Stimulated activated CD4-positive, alpha-beta T cell treated with anti-CD3 and anti-CD28 coated beads, TNF-alpha, amount 100 ng/mL, for 24 hours (primary cell): ENCODE measurements at regions not wholly inside any gene's neighbourhood (a gene's known extent, or its start where the extent isn't known, plus 50 kb on each side); places are given as distances from the start of the nearest gene placed in this dataset.
"Not testable (repeated sequence)": the region's sequence is repeated elsewhere in the genome, so short reads cannot be mapped to it uniquely, and the experiment has no call there.

ENCODE experiments used
- DNase-seq, 3 experiments: peaks; one replicate each; pipeline ENCODE4 v3.0.0-alpha.2; 2020; ENCODE audit warnings: low read depth in 3 of 3

DNA sequence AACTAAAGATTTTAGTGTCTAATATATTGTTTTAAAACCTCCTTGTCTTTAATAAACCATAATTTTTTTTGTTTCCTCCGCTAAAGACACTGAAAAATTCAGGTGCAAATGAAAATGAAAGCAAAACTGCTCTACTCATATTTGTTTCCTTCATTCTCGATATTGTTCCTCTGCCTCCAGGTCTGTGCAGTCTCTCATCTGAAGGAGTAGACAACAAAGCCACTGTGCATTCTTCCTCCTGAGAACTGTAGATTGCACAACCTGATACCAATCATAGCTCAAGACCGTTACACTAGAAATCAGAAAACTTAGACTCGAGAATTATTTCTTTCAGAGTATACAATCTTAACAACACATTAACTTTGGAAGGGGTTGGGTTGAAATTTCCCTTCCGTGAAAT is 373.1 kb upstream of the CXADR start:
- no peak for DNase-seq

DNA sequence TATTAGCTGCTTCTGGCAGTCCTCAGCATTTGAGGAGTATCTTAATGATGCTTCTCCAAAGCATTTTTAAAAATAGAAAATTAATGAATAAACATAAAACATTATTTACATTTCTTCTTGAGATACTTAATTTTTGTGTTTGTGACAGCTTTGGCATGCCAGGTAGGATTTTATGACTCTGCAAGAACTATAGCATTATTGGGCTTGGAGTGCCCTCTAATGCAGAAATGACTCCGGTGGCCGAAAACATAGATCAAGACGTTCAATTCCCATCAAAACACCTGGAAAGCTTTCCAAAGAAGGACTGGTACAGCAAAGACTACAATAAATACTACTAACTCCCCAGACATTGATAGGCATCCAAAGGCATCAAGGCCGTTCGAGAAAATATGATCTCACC is 366.4 kb upstream of the CXADR start:
- no peak for DNase-seq

DNA sequence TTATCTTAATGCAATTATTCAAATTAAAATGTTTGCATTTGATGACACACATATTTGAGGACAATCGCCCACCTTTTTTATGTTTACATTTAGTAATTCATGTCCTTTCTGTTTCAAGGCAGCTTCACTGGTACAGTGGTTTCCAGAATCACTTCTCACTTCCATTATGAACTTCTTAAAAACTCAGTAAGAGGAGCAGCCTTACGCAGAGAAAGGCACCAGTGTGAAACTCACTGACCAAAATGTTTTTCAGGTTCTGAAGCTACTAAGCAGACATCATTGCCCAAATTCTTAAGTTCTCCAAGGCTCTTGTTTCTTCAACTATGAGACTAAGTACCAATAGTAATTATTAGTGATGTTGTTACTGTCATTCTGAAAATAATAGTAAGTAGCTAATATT is 353.1 kb upstream of the CXADR start:
- no peak for DNase-seq

DNA sequence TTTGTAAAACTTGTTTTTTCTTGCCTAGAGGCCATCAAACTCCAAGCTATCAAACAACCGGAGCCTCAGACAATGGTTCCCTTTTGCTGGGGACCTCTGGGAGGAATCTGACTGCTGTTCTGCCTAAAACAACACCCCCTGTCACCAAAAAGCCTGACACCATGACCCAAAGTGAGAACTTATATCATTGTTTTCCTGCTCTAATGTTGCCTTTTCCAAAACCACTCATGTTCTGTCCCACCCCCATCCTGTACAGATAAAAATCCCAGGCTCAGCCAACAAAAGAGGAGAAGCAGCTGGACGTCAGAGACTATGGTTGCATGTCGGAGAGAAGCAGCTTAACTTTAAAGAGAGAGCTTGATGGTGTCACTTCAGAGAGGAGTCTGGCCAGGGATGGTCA is 327.2 kb upstream of the CXADR start:
- DNase-seq = no peak

DNA sequence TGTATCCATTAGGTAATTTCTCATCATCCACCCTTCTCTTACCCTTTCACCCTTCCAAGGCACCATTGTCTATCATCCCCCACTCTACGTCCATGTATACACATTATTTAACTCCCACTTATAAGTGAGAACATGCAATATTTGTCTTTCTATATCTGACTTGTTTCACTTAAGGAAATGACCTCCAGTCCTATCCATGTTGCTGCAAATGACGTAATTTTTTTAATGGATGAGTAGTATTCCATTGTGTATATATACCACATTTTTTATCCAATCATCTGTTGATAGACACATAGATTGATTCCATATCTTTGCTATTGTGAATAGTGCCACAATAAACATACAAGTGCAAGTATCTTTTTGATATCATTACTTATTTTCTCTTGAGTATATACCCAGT is 322.9 kb upstream of the CXADR start:
- no peak for DNase-seq

DNA sequence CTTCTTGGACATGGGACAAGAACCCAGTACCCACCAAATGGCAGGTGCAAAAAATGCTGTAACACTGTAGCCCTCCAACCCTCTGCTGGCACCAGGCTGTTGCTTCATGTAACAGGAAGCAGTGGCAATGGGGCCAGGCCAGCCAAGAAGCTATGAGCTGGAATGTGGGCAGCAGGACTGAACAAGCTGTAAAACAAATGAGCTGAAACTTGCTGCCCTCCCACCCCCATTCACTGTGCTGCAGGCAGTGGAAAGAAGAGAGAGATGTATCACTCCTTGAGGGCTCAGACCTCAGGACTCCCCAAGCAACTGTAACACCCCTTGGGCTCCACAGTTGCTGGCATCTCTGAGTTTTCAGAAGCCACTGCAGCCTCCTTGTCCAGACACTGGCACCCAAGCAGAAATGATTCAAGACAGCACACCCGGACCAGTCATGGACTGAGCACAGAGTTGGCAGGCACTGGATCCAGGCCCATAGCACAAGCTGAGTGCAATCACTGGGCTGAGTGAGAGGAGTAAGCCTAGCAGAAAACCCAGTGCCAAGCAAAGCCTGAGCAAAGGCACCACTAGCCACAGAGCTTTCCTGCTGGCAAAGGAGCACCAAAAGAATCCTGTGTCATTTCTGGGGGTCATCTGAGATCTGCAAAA is 321.4 kb upstream of the CXADR start:
- DNase-seq = no peak

DNA sequence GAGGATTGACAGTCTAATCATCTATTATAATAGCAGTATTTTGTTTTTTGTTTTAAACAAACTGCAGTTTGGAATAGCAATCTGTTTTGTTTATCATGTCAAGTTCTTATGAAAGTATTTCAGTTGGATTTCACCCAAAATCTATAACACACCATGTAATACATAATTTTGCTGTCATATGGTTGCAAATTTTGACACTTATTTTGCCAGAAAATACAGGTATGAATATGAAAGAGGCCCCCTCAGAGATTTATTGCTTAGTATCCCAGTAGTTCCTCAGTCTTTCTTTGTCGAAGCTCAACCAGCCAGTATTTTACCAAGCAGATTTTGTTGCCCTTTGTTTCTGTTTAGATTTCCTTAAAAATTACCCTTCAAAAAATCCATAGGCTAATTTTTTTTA is 317.5 kb upstream of the CXADR start:
- DNase-seq = no peak

DNA sequence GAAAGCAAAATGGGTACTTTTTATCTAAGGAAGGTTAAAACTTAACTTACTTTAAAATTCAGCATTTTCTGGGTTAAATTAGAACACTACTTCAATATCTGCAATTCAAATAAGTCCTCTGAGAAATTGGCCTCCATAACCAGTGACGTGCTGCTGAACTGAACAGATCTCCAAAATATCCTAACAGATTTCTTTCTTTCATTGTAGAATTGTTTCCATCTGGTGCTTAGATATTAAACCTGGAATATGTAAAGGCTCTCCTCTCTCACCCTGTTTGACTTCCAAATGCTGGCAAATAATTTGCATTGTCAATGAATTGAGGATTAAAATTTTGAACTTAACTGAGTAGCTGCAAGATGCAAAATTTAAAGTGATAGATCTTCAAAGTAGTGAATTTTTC is 316.9 kb upstream of the CXADR start:
- no peak for DNase-seq

DNA sequence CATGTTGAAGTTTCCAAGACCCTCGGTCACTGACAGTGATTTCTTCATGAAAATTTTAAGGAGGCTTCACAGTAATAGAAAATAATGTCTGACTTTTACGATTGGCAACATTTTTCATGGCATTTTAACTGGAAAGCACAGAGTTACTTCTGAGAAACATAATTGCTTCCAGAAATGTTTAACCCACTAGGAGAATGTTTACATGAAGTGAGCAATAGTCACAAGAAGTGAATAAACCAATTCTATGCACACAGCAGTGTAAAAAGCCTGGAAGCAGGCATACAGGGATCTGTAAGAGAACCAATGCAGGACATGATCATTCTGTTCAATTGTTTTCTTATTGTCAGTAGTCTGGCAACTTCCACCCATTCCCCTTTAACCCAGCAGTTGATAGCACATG is 316.2 kb upstream of the CXADR start:
- DNase-seq = no peak

DNA sequence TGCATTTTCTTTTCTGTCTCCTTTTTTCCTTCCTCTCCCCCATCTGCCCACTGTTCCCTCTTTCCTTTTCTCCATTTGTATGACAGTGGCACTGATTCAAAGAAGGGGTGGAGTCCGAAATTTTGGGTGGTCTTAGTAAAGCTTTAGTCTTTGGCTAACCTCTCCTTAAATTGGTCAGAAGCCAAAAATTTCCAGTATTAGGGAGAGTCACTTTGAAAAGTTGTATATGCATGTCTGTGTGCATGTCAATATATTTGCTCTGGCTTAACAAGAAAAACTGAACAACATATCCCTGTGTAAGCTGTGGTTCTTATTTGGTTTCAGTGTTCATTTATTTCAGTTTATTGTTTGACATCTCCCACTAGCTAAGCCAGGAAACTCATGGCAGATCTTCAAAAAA is 314.8 kb upstream of the CXADR start:
- no peak for DNase-seq

DNA sequence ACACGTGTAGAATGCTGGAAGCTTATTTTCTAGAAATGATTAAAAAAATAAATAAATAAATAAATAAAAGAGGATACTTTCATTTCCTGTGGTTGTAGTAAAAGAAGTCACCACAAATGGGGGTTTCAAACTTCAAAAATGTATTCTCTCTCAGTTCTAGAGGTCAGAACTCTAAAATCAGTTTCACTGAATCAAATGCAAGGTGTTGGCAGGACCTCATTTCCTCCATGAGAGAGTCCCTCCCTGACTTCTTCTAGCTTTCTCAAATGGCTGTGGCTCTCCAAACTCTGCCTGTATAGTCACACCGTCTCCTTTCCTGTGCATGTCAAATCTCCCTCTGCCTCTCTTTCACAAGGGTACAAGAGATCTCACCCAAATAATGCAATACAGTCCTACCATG is 312.6 kb upstream of the CXADR start:
- no peak for DNase-seq

DNA sequence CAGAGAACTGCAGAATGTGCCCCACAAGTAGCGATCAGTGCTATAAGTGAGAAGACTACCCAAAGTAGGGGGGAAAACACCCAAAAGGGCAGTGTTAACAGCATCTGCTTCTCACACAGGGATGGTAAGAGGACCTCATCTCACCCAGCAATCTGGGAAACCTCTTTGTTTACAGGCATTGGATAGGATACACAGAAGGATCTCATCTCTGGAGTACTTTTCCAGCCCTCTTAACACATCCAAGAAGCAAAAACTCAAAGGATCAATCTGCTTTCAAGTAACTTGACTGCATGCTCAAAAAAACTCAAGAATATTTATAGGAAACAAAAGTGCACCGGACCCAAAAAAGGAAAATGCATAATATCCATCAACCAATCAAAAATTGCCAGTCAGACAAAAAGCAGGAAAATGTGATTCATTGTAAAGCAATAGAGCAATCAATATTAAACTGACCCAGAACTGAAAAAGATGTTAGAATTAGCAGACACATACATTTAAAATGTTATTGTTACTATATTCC is 311.0 kb upstream of the CXADR start:
- DNase-seq = no peak

DNA sequence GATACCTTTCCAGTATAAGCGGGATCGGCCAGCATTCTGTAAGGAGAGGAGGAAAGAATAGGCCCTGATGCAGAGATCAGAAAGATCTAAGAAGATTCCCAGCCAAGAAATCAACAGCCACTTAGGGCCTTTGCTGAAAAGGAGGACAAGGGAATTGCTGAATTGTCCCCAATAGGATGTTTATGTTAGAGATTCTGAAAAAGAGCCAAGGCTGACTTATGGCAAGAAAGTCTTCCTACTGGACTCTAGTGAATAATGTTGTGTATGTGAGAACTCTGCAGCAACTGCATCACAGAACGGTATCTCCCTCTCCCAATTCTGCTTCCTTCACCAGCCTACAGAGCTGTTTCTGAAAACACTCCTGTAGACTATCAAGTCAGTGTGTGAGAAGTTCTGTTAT is 298.0 kb upstream of the CXADR start:
- DNase-seq = no peak

DNA sequence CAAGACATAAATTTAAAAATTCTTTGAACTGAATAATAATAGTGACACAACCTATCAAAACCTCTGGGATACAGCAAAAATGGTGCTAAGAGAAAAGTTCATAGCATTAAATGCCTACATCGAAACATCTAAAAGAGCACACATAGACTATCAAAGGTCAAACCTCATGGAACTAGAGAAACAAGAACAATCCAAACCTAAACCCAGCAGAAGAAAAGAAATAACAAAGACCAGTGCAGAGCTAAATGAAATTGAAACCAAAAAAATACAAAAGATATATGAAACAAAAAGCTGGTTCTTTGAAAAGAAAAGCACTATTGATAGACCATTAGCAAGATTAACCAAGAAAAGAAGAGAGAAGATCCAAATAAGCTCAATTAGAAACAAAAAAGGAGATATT is 293.8 kb upstream of the CXADR start:
- DNase-seq = not testable (repeated sequence)

DNA sequence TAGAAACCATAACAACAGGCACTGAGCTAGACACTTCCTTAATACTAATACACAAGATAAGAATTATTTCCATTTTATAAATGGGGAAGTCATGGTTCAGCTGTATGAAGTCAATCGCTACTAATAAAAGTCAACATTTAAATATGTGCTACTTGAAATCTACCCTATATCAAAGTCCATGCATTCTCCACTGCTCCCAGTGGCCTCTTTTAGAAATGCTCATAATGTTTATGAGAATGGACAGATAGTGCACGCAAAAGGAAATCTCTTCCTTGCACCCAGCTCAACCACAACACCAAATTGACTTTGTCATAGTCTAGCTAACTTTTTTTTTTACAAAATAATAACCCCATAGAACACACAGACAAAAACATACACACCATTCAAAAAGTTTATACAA is 281.7 kb upstream of the CXADR start:
- no peak for DNase-seq

DNA sequence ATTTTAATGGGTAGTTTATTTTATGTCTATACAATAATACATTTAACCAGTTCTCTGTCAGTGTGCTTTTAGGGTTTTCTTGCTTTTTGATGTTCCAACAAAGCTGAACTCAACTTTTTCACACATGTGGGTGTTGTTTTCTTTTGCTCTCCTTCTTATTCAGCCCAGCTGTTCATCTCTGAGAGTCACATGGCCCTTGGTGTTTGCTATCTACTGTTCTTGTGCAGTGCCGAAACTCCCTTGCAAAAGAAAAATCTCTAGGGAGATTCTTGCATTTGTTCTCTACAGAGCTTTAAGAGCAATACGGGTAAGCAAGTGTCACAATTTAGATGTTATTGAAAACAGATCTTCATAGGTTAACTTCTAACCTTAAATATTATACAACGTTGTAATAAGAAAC is 281.1 kb upstream of the CXADR start:
- DNase-seq = no peak

DNA sequence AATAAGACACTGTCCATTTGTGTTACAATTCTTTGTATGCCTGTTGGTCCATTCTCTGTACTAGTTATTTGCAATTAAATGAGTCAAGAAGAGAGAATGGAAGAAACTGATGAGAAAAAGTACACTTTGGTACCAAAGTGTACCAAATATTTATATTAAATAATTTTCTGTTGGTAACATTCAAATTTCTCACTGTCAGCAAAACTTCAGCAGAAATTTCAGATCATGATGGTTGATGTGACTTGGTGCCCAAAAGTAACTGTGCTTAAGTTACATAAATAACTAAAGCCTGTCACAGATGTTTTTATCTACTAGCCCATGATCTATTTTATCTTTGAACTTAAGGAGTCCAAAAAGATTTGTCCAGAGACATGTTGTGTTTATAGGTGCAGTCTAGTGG is 274.4 kb upstream of the CXADR start:
- no peak for DNase-seq

DNA sequence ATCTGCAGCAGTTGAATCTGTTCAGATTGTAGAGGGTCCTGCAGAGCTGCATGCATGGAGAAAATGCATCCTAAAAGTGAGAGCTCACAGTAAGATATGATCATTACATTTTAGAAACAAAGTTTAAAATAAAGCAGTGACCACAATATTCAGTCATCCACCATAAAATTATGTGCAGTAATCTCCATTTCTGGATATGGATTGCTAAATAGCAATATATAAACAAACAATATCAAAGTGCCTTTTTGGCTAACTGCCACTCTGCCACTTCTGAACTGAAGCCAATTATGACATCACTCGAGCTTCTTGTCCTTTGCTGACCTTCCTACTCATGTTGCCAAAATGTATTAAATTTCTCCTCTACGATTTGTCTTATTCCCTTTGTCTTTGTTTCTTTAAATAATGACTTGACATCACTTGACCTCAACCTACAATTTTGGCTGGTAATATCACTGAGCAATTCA is 262.0 kb upstream of the CXADR start:
- DNase-seq = no peak

DNA sequence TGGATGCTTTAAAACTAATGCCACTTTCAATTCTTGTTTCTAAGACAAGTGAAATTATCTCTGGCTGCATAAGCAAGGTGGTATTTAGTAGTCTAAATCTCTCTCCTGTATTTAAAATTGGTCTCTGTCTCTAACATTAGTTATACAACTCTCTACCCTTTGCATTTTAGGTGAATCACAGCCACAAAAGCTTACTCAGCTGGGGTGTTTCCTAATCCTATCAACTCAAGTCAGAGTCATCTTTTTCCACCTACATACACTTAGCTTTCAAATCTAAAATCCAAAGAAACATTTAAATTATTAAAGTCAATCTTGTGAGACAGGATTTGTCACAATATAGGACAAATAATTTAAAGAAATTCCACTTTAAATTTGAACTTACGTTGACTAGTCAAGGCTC is 255.1 kb upstream of the CXADR start:
- DNase-seq = no peak

DNA sequence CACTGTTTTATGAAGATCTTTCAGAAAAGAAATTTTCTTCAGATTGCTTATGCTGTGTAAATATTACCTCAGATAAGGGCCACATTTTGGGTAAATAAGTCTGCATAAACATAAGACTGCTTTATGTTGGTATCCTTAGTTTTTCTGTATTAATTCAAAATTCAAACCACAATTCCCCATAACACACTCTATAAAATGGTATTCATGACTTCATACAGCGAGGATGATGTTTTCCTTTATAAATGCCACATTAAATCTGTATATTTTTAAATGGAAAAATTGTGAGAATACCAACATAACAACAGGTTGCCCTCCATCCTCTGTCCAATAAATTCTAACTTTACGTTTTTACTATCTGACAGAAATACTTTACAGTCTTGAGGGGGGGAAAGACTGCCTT is 248.7 kb upstream of the CXADR start:
- DNase-seq = no peak

DNA sequence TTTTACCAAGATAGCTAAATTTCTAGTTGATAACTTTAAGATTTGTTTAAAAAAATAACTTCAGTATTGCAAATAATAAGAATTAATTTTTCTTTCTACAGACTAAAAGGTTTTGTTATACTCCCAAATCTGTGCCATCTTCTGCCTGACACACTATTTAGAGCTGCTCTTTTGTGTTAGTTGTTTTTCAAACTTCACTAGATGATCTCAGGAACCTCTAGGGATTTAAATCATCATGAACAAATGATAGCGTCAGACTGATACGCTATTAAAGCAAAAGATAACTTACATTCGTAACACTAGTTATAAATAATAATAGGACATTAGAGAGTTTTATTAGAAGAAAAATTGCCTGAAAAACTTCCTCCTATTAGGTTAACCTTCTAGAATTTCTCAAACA is 243.1 kb upstream of the CXADR start:
- DNase-seq = no peak

DNA sequence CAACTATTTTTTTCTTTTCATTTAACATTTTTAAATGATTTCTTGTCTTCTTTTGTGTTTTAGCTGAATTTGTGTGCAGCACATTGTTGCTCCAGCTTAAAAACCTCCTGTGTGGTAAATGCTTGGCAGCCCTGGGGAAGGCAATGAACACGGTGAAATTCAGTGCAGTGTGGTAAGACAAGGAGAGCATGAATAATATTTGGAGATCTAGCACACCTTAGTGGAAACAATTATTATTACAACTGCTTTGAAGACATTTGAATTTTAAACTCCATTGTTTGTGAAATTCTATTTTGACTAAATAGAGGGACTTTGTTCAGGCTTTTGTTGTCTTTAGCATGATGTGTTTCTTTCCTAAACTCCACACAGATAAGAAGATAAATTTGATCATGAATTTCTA is 242.6 kb upstream of the CXADR start:
- DNase-seq = no peak

DNA sequence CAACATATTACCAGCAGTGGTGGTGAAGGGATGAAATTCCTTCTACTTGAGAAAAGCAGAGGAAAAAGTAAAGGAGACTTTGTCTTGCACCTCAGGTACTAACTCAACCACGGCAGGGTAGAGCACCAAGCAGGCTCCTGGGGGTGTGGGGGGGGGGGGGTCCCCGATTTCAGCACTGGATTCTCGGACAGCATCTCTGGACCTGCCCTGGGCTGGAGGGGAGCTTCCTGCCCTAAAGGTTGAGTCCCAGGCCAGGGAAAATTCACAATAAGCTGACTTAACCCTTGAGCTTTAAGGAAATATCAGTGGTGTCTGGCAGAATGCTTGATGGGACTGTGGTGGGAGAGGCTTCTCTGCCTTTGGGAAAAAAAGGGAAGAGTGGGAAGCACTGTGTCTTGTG is 233.2 kb upstream of the CXADR start:
- DNase-seq = no peak

DNA sequence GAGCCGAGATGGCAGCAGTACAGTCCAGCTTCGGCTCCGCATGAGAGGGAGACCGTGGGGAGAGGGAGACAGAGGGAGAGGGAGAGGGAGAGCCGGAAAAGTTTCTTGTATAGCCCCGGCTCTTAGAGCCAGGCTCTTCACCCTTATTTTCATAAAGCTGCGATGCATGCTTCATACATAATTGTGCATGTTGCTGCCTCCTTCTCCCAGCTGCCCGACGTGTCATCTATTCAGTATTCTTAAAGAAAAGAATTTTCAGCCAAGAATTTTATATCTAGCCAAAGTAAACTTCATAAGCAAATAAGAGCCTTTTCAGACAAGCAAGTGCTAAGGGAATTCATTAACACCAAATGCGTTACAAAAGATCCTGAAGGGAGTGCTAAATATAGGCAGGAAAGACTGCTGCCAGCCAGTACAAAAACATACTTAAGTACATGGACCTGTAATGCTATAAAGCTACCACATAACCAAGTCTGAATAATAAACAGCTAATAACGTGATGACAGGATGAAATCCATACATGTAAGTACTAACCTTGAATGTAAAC is 219.8 kb upstream of the CXADR start:
- DNase-seq = not testable (repeated sequence)
